SIG-M5 treated with dmso at 0.1 percent for 504 hours (cell line): ENCODE measurements at regions not wholly inside any gene's neighbourhood (a gene's known extent, or its start where the extent isn't known, plus 50 kb on each side); places are given as distances from the start of the nearest gene placed in this dataset.
A peak's percentile ranks its signal among the peaks of the same experiment; 100 is the strongest.
"Not testable (repeated sequence)": the region's sequence is repeated elsewhere in the genome, so short reads cannot be mapped to it uniquely, and the experiment has no call there.

Experiments
- DNase-seq: peaks from one replicate; lab custom pipeline; 2025; ENCODE audit not compliant: unreplicated experiment; lab: John Stamatoyannopoulos, UW

DNA sequence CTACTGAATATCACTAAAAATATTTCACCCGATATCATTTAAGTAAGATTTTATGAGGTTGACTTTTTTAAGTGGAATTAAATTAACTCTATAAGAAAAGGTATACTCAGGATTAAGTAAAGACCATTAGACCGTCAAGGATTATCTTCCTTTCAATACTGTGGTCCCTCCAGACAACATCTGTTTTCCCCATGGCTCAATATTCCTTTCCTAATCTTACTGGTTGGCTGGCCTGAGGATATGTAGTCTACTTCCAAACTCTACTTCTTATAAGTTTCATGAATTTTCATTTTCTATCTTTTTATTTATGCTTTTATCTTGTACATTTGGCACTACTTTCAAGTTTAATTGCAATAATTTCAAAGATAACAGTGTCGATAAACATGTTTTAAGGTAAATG, 725.4 kb downstream of the PCDH7 start:
- no peak for DNase-seq

GRCh38 chr4:31455612-31456011, 735.4 kb downstream of the PCDH7 start:
- DNase-seq, result no peak

GRCh38 chr4:31458813-31459212, 738.6 kb downstream of the PCDH7 start:
- DNase-seq, result no peak

GRCh38 chr4:31461421-31461820, 741.3 kb downstream of the PCDH7 start:
- no peak for DNase-seq

DNA sequence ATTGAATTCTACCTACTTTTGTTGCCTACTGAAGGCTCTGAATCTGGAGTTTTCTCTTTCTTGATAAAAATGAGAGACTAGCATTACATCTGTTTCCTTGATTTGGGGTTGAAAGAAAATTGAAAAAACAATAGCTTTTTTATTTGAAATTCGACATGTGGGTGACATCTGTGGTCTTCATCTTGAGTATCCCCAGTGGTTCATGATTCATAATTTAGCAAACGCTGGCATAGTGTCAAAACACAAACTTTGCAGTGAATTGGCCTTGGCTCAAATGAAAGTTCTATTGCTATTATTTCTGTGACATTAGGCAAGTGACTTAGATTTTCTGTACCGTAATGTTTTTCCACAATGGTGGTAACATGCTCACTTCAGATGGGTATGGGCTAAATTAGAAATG, 747.6 kb downstream of the PCDH7 start:
- DNase-seq, result no peak

GRCh38 chr4:31474221-31474620, 754.1 kb downstream of the PCDH7 start:
- no peak for DNase-seq

- DNase-seq, result no peak
These were observed 762.5 kb downstream of the PCDH7 start for GRCh38 chr4:31482691-31483090.

- DNase-seq, result not testable (repeated sequence)
These were observed 779.0 kb downstream of the PCDH7 start for GRCh38 chr4:31499216-31499615.

DNA sequence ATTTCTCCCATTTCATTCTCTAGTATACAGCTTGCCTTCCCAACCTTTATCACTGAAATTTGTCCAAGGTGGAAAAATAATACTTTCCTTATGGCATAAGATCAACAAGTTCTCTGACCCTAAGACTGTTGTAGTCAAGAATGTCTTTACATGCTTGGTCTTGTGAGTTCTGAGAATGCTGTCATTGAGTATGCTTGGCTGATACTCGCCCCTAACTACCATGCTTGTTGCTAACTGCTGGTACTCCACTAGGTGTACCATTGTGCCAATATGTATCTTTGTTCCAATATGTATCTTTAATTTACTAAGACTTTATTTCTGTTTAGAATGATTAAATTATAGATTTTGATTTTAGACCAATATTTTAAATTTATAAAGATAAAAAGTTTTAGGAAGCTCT, 796.4 kb downstream of the PCDH7 start:
- no peak for DNase-seq

- DNase-seq, result peak; percentile 1
These were observed 798.7 kb downstream of the PCDH7 start for GRCh38 chr4:31518796-31519250.

DNA sequence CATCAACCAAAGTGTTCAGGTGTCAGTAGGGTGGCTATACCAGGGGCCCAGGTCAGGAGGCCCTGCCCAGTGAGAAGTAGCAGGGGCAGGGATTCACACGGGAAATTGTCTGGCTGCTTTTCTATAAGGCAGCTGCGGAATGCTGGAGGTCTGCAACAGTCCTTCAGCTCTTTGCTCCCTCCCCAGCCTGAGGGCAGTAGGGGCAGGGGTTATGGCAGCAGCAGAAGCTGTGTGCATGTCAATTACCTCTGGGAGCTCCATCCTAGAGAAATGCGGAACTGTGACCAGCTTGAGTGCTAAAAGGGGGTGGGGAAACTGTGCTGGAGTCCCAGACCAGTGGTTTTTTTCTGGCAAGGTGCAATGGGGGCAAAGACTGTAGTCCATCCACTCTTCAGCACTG, 810.4 kb downstream of the PCDH7 start:
- no peak for DNase-seq

- DNase-seq, result no peak
These were observed 818.7 kb downstream of the PCDH7 start for GRCh38 chr4:31538877-31539276.

- no peak for DNase-seq
These were observed 819.3 kb downstream of the PCDH7 start for GRCh38 chr4:31539284-31540069.

DNA sequence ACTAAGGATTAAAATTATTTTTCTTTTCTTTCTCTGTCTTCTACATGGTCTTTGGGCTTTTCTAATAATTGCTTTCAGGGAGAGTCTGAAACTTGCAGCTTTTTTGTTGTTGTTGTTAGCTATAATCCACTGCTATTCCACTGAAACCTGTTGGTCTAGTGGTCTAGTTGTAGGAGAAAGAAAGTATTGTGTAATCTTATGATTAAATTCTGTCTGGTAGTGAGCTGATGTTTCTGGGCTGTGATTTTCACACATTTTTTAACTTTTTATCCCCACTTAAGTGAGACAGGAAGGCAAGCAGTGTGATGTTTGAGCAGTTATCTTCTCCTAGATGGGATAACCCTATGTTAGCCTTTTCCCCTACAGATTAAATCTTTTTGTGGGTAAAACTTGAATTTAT, 825.2 kb downstream of the PCDH7 start:
- DNase-seq, result no peak

DNA sequence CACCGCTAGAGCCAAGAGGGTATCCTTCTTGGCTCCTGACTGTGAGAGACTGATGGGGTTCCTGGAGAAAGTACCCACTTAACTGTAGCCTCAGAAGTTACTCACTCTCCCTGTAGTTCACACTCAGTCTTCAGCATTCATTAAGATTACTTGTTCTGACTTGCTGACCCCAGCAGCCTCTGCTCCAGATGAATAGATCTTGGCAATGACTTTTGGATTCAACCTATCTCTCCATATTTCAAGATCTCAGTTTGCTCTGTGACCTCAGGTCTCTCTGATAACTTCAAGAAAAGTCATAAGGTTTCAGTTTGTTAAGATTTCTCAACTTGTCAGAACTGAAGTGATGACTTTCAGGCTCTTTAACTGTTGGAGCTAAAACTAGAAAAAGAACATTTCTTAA, 825.6 kb downstream of the PCDH7 start:
- DNase-seq, result no peak

GRCh38 chr4:31548021-31548420, 827.9 kb downstream of the PCDH7 start:
- DNase-seq, result no peak

DNA sequence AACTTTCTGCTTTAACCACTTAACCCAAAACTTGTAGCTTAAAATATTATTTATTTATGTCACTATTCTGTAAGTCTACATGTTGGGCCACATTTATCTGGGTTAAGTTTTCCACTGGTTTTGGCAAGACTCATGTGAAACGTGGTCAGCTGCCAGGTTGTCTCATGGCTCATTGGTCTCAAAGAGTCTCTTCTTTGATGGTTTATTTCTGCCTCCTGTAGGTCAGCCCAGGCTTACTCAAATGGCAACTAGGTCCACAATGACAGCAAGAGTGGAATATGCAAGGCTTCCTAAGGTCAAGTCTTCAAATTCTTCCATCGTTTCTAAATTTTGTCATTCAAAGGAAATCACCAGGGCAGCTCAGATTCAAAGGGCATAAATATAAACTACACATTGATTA, 828.7 kb downstream of the PCDH7 start:
- no peak for DNase-seq

DNA sequence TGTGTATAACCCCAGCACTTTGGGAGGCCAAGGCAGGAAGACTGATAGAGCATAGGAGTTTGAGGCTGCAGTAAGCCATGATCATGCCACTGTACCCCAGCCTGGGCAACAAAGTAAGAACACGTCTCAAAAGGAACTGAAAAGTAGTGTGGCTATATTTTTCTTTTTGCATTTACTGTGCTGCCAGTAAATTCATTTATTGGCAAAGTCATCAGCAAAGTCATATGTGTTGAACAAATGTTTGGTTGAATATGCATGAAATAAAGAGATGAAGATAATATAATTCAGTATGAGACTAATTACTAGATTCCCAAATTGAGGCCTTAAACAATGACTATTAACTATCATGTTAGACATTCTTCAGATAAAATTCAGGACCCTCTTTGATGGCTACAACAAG, 829.1 kb downstream of the PCDH7 start:
- no peak for DNase-seq

DNA sequence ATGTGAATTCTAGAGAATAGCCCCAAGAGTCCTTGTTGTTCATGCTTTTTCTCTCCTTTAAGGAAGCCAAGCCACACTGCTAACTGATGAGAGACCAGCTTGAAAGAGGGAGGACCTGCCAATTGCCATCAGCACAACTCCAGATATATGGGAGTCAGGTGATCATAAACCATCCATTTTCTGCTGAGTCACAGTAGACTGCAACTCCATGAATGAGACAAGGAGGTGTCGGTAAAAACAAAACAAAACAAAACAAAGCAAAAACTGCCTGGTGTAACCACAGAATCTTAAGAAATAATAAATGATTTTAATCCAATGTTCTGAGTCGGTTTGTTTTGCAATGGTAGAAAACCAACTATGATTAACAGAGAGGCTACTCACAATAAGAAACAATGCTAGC, 837.3 kb downstream of the PCDH7 start:
- no peak for DNase-seq

GRCh38 chr4:31573554-31573953, 853.4 kb downstream of the PCDH7 start:
- DNase-seq, result no peak

DNA sequence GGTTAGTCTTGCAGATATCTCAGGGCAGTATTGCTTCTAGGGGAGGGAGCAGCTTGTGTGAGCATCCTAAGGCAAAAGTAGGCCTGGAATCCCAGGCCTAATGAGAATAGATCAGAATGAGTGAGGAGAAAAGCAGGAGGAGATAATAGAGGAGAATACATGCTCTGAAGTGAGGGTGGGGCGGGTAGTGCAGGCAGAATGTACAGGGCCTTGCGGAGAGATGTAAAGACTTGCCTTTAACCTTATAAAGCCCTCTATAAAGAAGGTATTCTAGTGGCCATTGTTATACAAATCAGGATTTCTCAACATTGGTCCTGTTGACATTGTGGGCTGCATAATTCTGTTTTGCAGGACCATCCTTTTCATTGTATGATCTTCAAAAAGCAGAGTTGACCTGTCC, 855.3 kb downstream of the PCDH7 start:
- DNase-seq, result no peak

DNA sequence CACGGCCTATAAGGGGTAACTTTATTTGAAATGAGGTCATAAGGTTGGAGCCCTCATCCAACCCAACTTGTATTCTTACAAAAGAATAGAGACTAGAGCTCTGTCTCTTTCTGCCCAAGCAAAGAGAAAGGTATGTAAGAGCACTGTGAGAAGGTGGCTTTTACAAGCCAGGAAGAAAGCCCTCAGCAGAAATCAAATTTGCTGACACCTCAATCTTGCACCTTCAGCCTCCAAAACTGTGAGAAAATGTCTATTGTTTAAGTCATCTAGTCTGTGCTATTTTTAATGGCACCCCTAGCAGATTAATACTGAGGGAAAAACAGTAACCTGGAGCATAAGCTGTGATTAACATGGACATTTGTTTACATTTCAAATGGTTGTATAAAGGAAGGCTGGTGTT, 860.7 kb downstream of the PCDH7 start:
- no peak for DNase-seq

- no peak for DNase-seq
These were observed 865.3 kb downstream of the PCDH7 start for GRCh38 chr4:31585503-31585902.
